Stomach (tissue), 8 donors: ENCODE measurements at regions not wholly inside any gene's neighbourhood (a gene's known extent, or its start where the extent isn't known, plus 50 kb on each side); places are given as distances from the start of the nearest gene placed in this dataset.
A peak's percentile ranks its signal among the peaks of the same experiment; 100 is the strongest.
"Not testable (repeated sequence)": the region's sequence is repeated elsewhere in the genome, so short reads cannot be mapped to it uniquely, and the experiment has no call there.

Experiments used
- DNase-seq, 2 donors: peaks; one replicate each; pipeline versions ENCODE4 v3.0.0 to v3.0.0-alpha.2; 2013 to 2019
- H3K27ac ChIP-seq, 5 donors: fragments of 200-600 bp in 4 of 5; sonication (generic) in 4 of 5; one replicate each; pipeline ENCODE4 v1.5.1; 2013 to 2019; ENCODE audit warnings: mild to moderate bottlenecking in 1 of 5, moderate library complexity in 1 of 5
- H3K27me3 ChIP-seq, 3 donors: fragments of 200-600 bp; sonication (generic); one replicate each; pipeline ENCODE4 v1.5.1; 2017 to 2019; ENCODE audit warnings: mixed run types in 1 of 3
- H3K36me3 ChIP-seq, 4 donors: fragments of 200-600 bp; sonication (generic); 1 replicate in 3 of 4; 2 replicates in 1 of 4; pipeline ENCODE4 v1.5.1; 2016 to 2019
- H3K4me1 ChIP-seq, 4 donors: fragments of 200-600 bp; sonication (generic); one replicate each; pipeline ENCODE4 v1.5.1; 2016 to 2019
- H3K4me3 ChIP-seq, 4 donors: fragments of 200-600 bp; sonication (generic) in 3 of 4; one replicate each; pipeline ENCODE4 v1.5.1; 2016 to 2019; ENCODE audit warnings: mild to moderate bottlenecking in 1 of 4
- H3K9me3 ChIP-seq, 4 donors: fragments of 200-600 bp; sonication (generic); one replicate each; pipeline ENCODE4 v1.5.1; 2016 to 2019
- CTCF ChIP-seq, 7 experiments: fragments of 450-650 bp in 4 of 7; fragments of 200-600 bp in 3 of 7; sonication (generic) in 3 of 7; IDR thresholded peaks; one replicate each; pipeline ENCODE4 v1.5.1; 2016 to 2019; ENCODE audit warnings: antibody characterized with exemption in 7 of 7, control low read depth in 2 of 7, mild to moderate bottlenecking in 1 of 7
- EP300 ChIP-seq: sonication (generic); formaldehyde crosslinking; IDR thresholded peaks from one replicate; pipeline ENCODE4 v1.6.1; 2017; ENCODE audit warnings: antibody characterized with exemption
- POLR2A ChIP-seq, 4 donors: fragments of 450-650 bp; IDR thresholded peaks; one replicate each; pipeline ENCODE4 v1.6.1; 2016; ENCODE audit warnings: antibody characterized with exemption in 4 of 4, control low read depth in 2 of 4, mild to moderate bottlenecking in 1 of 4, moderate library complexity in 1 of 4
- POLR2AphosphoS5 ChIP-seq, 3 donors: sonication (generic); formaldehyde crosslinking; IDR thresholded peaks; one replicate each; pipeline ENCODE4 v1.6.1; 2016; ENCODE audit warnings: antibody characterized with exemption in 3 of 3
- WGBS, 5 donors: extraction: QIAGEN DNeasy Blood & Tissue Kit in 3 of 5; methylation state at CpG; one replicate each; pipeline versions ENCODE4 v1.1.5 to v1.1.7; 2013 to 2018; 5-methylcytosine and 5-hydroxymethylcytosine counted together
- intact Hi-C: fragments of 100-400 bp; cut with DNase I; formaldehyde crosslinking; loops from one replicate; pipeline ENCODE4 v1.15.1; 2023; ENCODE audit warnings: low total_unique reads
- donor health status: healthy with polysubstance abuse.
- donor health status: Bipolar disorder and iron deficiency.
- donor health status: healthy.

- intact Hi-C loops, result no loop called here
- no peak for DNase-seq
- Histone ChIP-seq H3K27me3 (no peaks in the 10 kb centered on the region), H3K27ac (peak overlapping the region in 2 of 5 donors; percentile 77 to 79), H3K36me3 (peaks cover 4 to 24% (median 13%) of the 10 kb centered on the region in 4 donors), H3K9me3 (peaks cover 0 to 23% (median 9%) of the 10 kb centered on the region in 4 donors), H3K4me3 (no peak overlapping the region), H3K4me1 (no peaks in the 10 kb centered on the region)
- TF ChIP-seq POLR2A (IDR thresholded peaks at IDR 0.05) (no peak), EP300 (no peak), POLR2AphosphoS5 (IDR thresholded peaks at IDR 0.05) (no peak), CTCF (IDR thresholded peaks at IDR 0.05) (no peak)
- 47 to 63% (median 59%) methylated on average over 2 to 3 of the region's 3 CpGs for WGBS, 5 donors
Measured at GRCh38 chrX:2631743-2632532, 59.2 kb upstream of the CD99 start.

GRCh38 chrX:2630935-2631742 is 60.0 kb upstream of the CD99 start:
- H3K36me3 ChIP-seq, result peaks cover 4 to 31% (median 19%) of the 10 kb centered on the region in 4 donors
- H3K27me3 ChIP-seq, H3K4me3 ChIP-seq, intact Hi-C loops, H3K4me1 ChIP-seq: not testable (repeated sequence)
- peak in 1 of 2 donors; percentile 28 for DNase-seq
- peaks cover 0 to 23% (median 9%) of the 10 kb centered on the region in 4 donors for H3K9me3 ChIP-seq
- peak overlapping the region in 4 of 5 donors; percentile 49 to 79 (median 68) for H3K27ac ChIP-seq
- 78 to 88% (median 85%) methylated on average over 6 of the region's 6 CpGs for WGBS, 5 donors

GRCh38 chrX:2630008-2630934 is 60.8 kb upstream of the CD99 start:
- peaks cover 0 to 23% (median 9%) of the 10 kb centered on the region in 4 donors for H3K9me3 ChIP-seq
- peak in 1 of 3 donors; percentile 4 for TF ChIP-seq POLR2AphosphoS5 (IDR thresholded peaks at IDR 0.05)
- intact Hi-C loops, H3K4me3 ChIP-seq, H3K27me3 ChIP-seq, H3K4me1 ChIP-seq: not testable (repeated sequence)
- WGBS, 5 donors, result 63 to 80% (median 75%) methylated on average over 5 of the region's 5 CpGs
- DNase-seq, result peak in 1 of 2 donors; percentile 35
- peaks cover 4 to 35% (median 19%) of the 10 kb centered on the region in 4 donors for H3K36me3 ChIP-seq
- peak overlapping the region; percentile 49 to 79 (median 77) for H3K27ac ChIP-seq

GRCh38 chrX:2629316-2630007 is 61.6 kb upstream of the CD99 start:
- no peak overlapping the region for H3K4me3 ChIP-seq
- H3K4me1 ChIP-seq, result no peaks in the 10 kb centered on the region
- 82 to 88% (median 83%) methylated on average over 6 of the region's 6 CpGs for WGBS, 5 donors
- peaks cover 0 to 23% (median 9%) of the 10 kb centered on the region in 4 donors for H3K9me3 ChIP-seq
- peak overlapping the region in 4 of 5 donors; percentile 1 to 79 (median 68) for H3K27ac ChIP-seq
- DNase-seq, result peak in 1 of 2 donors; percentile 18
- no peak for TF ChIP-seq EP300
- no peak for TF ChIP-seq POLR2AphosphoS5 (IDR thresholded peaks at IDR 0.05)
- no peak for TF ChIP-seq POLR2A (IDR thresholded peaks at IDR 0.05)
- no peak for TF ChIP-seq CTCF (IDR thresholded peaks at IDR 0.05)
- intact Hi-C loops, result no loop called here
- H3K36me3 ChIP-seq, result peaks cover 4 to 43% (median 23%) of the 10 kb centered on the region in 4 donors
- no peaks in the 10 kb centered on the region for H3K27me3 ChIP-seq
